HG02943 (cell line): ENCODE measurements at regions not wholly inside any gene's neighbourhood (a gene's known extent, or its start where the extent isn't known, plus 50 kb on each side); places are given as distances from the start of the nearest gene placed in this dataset.
"Not testable (repeated sequence)": the region's sequence is repeated elsewhere in the genome, so short reads cannot be mapped to it uniquely, and the experiment has no call there.

ENCODE experiments used
- ATAC-seq: cut with Tn5 transposase; IDR thresholded peaks from one replicate; pipeline ENCODE4 v1.9.1; 2021; ENCODE audit warnings: mild to moderate bottlenecking, low read depth, moderate library complexity; ENCODE audit not compliant: unreplicated experiment

DNA sequence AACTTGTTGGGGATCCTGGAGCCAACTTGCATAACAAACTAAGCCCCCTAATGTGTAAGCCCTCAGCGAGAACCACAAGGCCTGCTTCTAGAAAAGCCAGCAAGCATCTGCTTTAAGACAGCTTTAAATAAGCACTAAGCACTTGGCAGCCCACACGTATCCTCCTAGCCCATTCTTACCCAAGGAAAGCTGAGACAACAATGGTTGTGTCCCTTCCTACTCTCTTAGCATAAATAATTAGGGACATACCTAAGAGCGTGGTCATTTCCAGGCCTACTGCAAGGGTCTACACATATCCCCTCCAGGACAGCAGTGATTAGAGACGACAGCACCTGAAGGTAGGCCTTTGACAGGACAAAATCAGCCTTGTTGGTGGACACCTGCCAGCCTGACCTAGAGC lies 322.8 kb upstream of the PPARGC1A start:
- no peak for ATAC-seq

DNA sequence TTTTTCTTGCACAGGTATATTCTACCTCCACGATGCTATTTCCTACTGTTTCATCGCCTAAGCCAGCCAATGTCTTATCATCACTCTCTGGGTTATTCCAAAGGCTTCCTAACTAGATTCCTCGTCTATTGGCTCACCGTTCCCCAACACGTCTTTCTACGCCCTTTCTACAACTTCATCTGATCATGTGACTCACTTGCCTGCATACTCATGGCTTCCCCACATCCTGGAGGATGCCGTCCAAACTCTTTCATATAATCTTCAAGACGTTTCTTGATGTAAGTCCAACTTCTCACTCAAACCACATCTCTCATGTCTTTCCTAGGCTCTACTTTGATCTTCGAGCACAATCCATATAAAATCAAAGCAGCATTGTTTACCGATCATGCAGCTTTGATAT lies 322.0 kb upstream of the PPARGC1A start:
- ATAC-seq: no peak

DNA sequence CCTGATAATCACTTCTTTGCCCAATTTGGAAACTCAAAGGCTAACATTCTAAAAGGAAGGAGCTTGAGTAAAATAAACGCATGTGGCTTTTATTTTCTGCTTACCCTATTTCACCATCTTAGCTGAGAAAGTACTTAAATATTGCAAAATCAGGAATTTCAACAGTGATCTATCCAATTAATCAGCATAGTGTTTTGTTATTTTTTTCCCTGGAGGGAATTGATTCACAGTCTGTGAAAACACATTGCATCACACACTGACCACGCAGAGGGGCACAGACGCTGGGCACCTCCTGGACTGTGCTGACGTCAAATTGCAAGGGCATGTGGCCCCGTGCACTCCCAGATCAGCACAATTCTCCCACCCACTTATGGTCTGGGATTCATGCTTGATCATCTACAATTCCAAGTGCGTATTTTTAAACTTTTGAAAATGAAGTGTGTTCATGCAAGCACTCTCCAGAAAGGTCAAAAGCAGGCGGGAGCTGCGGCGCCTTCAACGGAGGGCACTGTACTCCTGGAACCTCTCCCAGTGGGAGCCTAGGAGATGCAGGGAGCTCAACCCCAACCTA lies 320.6 kb upstream of the PPARGC1A start:
- no peak for ATAC-seq

DNA sequence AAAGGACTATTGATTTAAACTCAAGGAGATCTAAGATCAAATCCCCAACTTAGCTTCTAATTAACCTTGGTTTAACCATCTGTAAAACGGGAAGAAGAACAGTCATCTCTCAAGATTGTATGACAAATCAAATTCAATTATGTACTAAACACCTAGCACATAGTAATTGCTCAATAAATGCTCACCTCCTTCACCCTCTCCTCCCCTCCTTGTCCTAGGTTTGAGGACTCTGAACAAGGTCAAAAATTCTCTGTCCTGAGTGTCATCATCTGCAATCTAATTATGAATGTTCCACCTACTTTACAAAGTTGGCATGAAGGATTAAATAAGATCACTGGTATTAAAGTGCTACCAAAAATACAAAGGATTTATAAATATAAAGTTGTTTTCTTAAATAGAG lies 320.1 kb upstream of the PPARGC1A start:
- no peak for ATAC-seq

DNA sequence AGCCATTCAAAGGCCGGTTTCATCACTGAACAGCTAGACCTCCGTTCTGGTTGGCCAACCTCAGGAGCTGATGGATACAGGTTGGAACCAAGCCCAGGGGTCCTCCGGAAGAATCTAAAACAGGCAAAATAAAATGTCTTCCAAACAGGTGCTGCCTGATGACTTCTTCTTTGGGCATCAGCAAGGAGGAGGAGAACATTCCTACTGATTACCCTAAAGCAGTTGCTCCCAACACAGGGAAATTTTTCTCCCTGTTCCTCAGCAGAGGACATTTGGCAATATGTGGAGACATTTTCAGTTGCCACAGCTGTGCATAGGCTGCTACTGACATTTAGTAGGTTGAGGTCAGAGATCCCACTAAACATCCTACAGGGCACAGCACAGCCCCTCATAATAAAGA lies 319.3 kb upstream of the PPARGC1A start:
- ATAC-seq: no peak

DNA sequence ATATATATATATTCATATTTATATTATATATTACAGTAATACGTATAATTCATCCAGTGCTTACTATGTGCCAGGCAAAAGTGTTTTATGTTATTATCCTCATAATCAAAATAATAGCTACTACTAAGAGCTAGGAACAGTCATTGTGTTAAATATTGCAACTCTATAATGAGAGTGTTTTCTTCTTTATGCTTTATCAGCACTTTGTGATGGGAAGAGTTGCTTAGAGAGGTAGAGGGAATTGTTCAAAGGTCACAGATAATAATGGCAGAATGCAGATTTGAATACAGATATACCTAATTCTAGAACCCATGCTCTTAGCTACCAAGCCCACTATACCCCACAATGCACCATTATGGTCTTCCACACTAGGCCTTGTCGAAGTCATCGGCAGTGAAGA lies 318.8 kb upstream of the PPARGC1A start:
- ATAC-seq: no peak

DNA sequence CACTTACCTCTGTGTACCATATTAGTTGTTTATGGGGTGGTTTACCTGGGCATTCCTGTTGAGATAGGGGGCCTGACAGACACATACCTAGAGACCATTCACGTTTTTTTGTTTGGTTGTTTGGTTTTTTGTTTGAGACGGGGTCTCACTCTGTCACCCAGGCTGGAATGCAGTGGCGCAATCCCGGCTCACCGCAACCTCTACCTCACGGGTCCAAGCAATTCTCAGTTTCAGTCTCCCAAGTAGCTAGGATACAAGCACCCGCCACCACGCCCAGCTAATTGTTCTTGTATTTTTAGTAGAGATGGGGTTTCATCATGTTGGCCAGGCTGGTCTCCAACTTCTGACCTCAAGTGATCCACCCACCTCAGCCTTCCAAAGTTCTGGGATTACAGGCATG lies 314.9 kb upstream of the PPARGC1A start:
- ATAC-seq: not testable (repeated sequence)

DNA sequence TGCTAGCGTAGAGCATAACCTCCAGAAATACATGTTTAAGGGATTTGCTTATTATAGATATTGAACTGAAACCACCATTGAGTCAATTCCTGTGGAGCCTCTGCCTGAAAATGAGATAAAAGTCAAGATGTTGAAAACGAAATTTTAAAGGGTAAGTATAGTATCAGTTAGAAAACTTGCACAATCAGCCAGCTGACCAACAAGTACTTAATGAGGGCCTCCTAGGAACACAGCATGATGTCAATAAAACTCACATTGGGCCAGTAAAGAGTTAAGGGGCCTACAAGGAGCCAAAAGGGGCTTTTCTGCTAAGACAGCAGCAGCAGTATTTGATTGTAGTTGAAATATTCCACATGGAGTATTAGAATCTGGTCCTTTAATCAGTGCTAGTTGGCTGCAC lies 314.1 kb upstream of the PPARGC1A start:
- ATAC-seq: no peak

DNA sequence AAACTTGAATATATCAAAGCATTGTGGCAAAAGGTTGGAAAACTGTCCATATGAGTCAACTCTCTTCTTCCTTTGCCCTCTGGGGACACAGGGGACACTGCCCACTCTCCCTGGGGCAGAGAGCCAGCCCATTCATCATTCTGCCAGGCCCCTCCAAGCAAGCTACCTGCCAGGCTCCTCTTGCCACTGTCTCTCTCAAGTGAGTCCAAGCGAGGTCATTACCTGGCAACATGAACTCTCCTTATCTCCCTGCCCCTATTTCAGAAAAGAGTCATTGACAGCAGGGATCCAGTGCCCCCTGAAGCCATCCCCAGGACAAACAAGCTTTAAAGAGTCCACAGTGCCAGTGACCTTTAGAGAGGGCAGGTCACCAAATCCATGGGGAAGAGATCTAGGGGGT lies 312.7 kb upstream of the PPARGC1A start:
- no peak for ATAC-seq

DNA sequence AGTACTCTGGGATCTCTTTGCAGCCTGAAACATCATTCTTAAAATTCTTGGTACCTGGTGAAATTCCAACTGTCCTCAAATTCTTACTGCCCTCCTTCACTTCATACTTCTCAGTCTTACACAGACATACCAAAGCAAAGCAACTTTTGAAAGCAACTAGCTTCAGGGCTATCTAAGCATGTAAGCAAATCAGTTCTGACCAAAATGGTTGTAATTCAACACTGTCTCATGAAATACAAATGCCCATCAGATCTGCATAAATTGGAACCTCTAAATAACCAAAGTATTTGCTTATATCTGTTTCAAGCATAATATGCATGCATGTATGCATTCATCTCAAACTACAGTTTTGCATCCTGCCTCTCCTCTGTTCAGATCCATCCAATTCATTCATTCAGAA lies 308.1 kb upstream of the PPARGC1A start:
- no peak for ATAC-seq

DNA sequence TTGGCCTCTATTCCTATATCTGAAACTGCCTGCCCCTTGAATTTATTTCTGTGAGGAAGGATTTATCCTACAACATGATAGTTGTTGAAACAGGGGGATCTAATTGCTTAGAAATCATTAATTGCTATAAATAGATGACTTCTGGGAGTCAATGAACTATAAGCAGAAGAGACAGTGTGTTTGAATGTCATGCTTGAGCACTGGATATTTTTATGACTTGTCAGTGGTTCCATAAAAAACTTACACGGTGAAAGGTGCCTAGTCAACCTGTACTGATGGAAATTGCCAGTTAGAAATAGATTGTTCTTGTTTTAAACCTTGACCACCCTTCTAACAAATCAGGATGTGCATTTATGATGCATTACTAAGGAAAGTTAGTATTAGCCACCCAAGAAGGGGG lies 306.9 kb upstream of the PPARGC1A start:
- no peak for ATAC-seq

DNA sequence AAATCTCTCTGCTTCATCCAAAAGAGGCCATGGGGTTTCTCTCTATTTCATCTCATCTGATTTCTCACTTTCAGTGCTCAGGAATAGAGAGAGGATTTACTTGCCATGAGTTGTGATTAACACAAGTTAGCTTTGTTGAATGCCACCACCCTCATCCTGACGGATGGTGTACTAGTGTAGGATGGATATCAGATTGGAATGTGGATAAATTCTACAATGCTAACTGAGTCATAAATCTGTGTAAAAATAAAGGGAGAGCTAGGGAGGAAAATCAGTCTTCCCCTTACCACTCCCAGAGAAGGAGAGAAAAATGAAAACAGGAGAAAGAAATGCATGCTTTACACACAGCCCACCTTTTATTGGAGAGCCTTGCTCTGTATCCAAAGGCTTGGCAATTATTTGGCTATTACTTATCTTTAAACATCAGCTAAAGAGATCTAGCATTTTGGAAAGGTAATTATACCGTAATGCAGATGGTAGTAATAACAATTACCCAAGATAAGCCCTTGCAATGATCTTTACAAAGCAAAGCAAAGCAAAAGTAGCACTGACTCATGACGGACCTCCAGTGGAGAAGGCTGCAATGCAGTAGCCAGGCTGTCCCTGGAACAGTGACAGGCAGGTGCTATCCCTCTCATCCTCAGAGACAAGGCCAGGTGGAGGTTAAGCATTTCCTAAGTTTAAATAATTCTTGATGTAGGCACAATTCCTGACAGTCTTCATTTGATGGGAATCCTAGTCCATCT lies 306.3 kb upstream of the PPARGC1A start:
- ATAC-seq: no peak

DNA sequence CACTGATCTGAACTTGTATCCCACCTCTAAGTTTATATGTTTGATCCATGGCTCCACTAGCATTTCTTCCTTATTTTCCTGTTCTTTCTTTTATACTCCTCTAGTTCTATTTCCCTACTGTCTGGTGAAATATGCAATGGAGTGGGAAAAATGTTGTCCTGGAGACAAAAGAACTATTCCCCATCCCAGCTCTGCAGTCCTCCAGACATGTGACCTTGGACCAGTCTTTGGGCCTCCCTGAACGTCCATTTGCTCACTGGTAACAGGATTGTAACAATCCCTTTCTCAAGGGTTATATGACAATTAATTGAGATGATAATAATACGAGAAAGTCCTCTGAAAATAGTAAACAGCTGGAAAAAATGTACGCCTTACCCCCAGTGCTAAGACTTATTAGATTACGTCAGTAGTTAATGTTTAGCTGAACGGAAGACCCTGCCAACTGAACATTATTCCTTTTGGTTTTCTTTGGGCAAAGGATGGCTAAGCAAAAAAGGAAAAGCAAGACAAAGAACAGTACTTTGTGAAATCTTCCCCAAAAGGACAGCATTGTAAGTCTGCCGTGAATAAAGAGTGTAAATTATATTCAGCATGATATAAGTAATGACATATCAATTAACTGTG lies 302.3 kb upstream of the PPARGC1A start:
- no peak for ATAC-seq

DNA sequence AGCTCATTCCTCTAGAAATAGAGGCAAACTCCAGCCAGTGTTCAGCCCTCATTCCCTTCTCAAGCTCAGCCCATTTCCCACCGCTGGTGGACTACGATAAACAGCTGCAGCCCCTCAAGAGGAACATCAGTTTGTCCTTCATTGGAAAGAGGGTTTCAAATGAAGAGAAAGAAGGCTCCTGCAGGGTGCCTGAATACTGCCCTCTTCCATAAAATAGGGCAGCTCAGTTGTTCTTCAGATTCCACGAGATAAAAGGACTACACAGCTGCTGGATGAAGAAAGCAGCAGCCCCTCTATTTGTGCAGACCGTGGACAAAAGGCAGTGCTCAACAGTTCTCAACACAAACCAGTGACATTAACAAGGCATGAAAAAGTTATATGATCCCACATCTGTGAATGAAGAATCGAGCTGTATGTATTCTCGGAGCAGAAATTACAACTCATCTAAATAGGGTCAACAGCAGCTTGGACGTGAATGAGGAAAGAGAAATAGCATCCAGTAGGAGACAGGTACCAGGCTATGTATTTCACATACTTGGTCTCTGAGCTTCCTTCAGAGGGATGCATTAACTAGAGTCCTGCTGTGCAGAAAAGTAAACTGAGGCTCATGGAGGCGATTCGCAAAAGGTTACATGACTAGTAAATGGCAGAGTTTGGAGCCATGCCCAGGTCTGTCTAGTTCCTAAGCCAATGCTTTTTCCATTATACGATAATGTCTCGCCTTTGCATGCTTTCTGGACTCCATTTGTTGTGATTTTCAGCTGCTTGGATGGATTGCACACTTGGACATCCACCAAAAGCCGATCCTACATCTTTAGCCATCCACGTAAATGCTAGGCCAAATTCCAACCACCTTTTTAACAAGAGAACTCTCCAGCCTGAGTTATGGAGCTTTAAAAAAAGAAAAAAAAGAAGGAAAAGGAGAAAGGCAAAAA lies 301.2 kb upstream of the PPARGC1A start:
- ATAC-seq: no peak

DNA sequence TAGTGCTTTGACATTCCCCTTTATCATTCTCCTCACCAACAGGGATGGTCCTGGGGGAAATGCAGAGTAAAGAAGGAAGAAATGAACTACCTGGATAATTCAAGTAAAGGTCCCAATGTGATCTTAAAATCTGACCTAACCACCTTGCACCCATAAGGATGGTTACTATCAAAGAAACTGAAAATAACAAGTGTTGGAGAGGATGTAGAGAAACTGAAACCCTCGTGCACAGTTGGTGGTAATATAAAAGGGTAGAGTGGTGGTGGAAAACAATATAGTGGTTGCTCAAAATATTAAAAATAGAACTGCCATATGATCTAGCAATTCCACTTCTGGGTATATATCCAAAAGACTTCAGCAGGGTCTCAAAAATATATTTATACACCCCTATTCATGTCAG lies 298.6 kb upstream of the PPARGC1A start:
- no peak for ATAC-seq

DNA sequence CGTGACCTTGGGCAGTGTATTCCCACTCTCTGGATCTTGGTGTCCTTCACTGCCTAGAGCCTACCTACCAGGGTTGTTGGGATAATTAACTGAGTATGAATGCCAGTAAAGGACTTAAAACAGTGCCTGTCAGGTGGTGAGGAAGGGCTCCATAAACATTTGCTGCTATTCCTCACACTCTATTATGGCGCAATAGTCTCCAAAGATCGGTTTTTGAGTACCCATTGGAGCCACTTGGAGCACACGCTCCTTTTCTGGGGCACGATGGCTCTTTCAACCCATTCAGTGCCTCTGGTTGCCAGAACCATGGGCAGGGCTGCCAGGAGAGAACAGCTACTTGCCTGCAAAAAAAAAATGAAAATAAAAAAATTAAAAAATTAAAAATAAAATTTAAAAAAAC lies 296.6 kb upstream of the PPARGC1A start:
- no peak for ATAC-seq

DNA sequence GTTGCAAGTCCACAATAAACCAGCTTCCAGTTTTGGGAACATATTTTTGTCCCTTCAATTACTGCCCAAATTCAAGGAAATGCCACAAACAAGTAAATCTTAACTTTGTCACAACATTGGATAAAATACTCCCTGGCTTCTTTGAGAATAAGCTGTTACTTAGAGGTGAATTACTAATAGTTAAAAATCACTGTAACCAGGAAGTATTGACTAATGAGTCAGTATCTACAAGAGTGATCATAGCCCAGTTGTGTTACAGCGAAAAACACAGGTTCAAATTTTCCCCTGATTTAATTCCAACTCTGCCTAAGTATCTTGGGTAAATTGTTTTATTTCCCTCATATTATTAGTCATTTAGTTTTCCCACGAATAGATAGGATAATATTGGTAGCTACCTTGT lies 291.2 kb upstream of the PPARGC1A start:
- no peak for ATAC-seq

DNA sequence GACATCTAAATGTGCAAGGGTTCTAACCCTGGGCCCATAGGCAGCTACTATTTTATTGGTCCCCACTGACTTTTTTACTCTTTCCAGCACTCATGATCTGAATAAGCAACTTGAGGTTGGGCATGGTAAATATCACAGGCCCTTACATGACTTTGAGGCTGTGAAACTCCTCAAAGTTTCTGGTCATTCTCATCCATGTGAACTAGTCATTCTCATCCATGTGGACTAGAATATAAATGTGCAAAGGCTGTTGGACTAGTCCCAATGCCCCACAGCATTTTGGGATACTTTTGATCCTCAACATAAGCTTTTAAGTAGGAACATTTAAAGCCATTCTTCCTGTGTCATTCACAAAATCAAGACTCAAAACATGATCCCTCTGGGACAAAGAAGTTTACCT lies 290.7 kb upstream of the PPARGC1A start:
- ATAC-seq: no peak

DNA sequence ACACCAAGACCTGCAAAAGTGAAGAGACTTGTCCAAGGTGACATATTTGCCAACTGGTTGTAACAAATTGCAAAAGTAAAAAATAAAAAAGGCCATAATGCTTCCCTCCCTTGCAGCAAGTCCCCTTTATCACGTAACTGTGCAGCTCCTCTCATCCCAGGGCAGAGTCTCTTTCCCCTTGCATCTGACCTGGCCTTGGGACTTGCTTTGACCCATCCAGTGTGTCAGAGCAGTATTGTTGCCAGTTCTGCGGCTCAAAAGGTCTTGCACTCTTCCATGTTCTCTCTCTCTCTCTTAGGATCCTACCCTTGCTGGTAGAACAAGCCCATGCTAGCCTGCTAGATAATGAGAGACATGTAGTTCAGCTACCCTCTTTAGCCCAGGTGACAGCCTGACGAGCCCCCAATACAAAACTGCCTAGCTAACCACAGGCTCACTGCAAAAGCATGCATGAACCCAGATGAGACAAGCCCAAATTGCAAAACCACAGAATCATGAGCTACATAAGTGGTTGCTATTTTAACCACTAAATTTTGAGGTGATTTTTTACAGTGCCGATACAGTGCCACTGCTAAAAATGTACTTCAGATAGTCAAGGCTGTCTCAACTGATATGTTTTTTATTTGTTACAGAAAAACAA lies 289.5 kb upstream of the PPARGC1A start:
- no peak for ATAC-seq

DNA sequence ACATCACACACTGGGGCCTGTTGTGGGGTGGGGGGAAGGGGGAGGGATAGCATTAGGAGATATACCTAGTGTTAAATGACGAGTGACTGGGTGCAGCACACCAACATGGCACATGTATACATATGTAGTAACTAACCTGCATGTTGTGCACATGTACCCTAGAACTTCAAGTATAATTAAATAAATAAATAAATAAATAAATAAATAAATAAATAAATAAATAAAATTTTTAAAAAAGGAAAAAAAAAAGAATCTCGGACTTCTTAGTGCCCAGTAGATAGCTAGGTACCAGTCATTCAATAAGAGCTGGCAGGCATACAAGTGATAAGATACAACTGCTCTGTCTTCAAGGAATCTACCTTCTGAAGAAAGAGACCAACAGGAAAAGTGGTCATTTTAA lies 287.6 kb upstream of the PPARGC1A start:
- ATAC-seq: not testable (repeated sequence)

DNA sequence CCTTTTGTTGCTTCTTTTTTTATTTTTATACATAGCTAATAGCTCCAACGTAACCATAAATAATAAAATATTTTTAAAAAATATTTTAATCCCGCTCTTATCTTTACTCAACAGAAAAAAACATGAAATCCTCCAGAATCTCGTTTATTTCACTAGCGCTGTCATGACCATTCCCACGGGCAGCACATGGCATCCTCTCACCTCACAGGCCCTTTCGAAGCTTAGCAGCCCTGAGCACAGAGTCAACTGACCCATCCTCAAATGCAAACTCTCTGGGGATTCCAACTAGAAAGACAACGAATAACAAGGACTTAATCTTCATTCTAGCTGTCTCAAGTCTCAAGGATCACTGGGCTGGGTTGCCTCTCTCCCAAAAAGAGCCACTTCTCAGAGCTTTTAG lies 285.9 kb upstream of the PPARGC1A start:
- ATAC-seq: no peak
